ENCODE measurements at regions not wholly inside any gene's neighbourhood (a gene's known extent, or its start where the extent isn't known, plus 50 kb on each side); places are given as distances from the start of the nearest gene placed in this dataset.

DNA sequence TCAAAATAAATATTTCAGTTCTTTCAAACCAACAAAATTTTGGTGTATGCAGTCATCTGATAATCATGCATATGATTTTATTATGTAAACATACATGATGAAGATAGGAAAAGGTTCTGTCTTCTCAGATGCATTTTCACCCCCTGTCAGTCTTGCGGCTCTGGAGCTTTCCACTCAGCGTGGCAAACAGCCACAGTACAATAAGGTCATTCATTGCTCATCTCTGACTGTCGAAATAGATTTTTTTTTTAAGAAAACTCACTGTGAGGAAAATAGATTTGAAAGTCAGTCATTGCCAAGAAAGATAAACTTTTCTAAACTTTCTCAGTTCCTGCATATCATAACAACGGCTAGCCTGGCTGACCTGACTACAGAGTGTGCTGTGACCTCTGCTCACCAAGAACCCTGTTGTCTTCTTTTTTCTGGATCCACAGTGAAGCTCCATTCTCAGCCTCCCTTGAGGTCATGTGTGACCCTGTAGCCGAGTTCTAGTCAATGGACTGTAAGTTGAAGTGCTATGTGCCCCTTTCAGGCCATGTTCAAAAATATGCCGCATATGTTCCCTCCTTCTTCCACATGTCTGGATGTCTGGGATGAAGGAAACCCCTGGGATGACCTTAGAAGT lies 519.6 kb downstream of the KLF5 start:
- POLR2A ChIA-PET: no interaction called here
- DNase-seq (no peak), ATAC-seq (replicated peaks in 1 of 4) (no peak)
- Histone ChIP-seq H3K27ac (ENCODE audit: low read length) (no peak overlapping the region), H3K9me3 (no peaks in the 10 kb centered on the region), H3K4me3 (ENCODE audit: control insufficient read depth in 1 of 2, extremely low read depth in 1 of 2, low read length in 1 of 2) (no peak overlapping the region), H3K27me3 (replicated peaks in 1 of 2; ENCODE audit: control insufficient read depth in 2 of 2, extremely low read depth in 1 of 2, insufficient read depth in 2 of 2, low read length in 1 of 2) (no peaks in the 10 kb centered on the region), H3K4me1 (ENCODE audit: control insufficient read depth in 1 of 2, extremely low read depth in 1 of 2, insufficient read depth in 2 of 2, low read length in 2 of 2) (no peaks in the 10 kb centered on the region), H3K36me3 (ENCODE audit: control insufficient read depth in 2 of 2, extremely low read depth in 1 of 2, insufficient read depth in 1 of 2, low read length in 1 of 2) (no peaks in the 10 kb centered on the region)
- Mint-ChIP-seq H3K27me3 (no peaks in the 10 kb centered on the region), H3K36me3 (no peaks in the 10 kb centered on the region), H3K4me1 (no peaks in the 10 kb centered on the region), H3K9me3 (no peaks in the 10 kb centered on the region), H3K4me3 (no peak overlapping the region), H3K27ac (no peak overlapping the region)
- CTCF ChIA-PET: no interaction called here
- WGBS (ENCODE audit: insufficient coverage): 80% methylated on average over 1 of the region's 6 CpGs

DNA sequence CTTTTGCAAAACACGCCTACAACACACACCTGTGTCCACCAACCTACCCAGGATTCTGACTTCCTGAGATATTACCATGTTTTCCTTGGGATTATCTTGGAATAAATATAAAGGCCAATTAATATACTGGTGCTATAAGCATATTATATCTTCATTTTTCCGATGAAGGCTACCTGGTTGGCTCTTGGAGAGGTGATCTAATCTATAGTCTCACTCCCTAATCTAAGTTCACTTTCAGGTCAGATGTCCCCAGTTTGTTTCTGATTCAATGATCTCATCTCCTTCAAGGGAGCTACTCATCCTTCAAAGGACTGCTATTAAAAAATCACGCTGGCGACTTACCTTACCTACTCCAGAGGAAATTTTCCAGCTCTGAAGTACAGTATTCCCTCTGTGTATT lies 517.5 kb downstream of the KLF5 start:
- ChIA-PET CTCF (no interaction called here), POLR2A (no interaction called here)
- Mint-ChIP-seq H3K36me3 (no peaks in the 10 kb centered on the region), H3K27me3 (no peaks in the 10 kb centered on the region), H3K9me3 (no peaks in the 10 kb centered on the region), H3K4me3 (no peak overlapping the region), H3K4me1 (no peaks in the 10 kb centered on the region), H3K27ac (no peak overlapping the region)
- no peak overlapping the region for H3K27ac ChIP-seq (ENCODE audit: low read length)
- no peak for ATAC-seq (replicated peaks in 1 of 4)
- H3K9me3 ChIP-seq: no peaks in the 10 kb centered on the region
- H3K36me3 ChIP-seq (ENCODE audit: control insufficient read depth in 2 of 2, extremely low read depth in 1 of 2, insufficient read depth in 1 of 2, low read length in 1 of 2): no peaks in the 10 kb centered on the region
- no peak for DNase-seq
- no peaks in the 10 kb centered on the region for H3K4me1 ChIP-seq (ENCODE audit: control insufficient read depth in 1 of 2, extremely low read depth in 1 of 2, insufficient read depth in 2 of 2, low read length in 2 of 2)
- no CpG with 5 or more reads among the region's 4 CpGs for WGBS (ENCODE audit: insufficient coverage)
- no peak overlapping the region for H3K4me3 ChIP-seq (ENCODE audit: control insufficient read depth in 1 of 2, extremely low read depth in 1 of 2, low read length in 1 of 2)
- no peaks in the 10 kb centered on the region for H3K27me3 ChIP-seq (replicated peaks in 1 of 2; ENCODE audit: control insufficient read depth in 2 of 2, extremely low read depth in 1 of 2, insufficient read depth in 2 of 2, low read length in 1 of 2)

GRCh38 chr13:73572824-73573223 lies 514.0 kb downstream of the KLF5 start:
- peaks cover 0 to 1% of the 10 kb centered on the region in 2 donors for H3K27me3 Mint-ChIP-seq
- H3K27me3 ChIP-seq (replicated peaks in 1 of 2; ENCODE audit: control insufficient read depth in 2 of 2, extremely low read depth in 1 of 2, insufficient read depth in 2 of 2, low read length in 1 of 2): no peaks in the 10 kb centered on the region
- no peaks in the 10 kb centered on the region for H3K4me1 ChIP-seq (ENCODE audit: control insufficient read depth in 1 of 2, extremely low read depth in 1 of 2, insufficient read depth in 2 of 2, low read length in 2 of 2)
- H3K27ac Mint-ChIP-seq: no peak overlapping the region
- no peak overlapping the region for H3K4me3 Mint-ChIP-seq
- no peak overlapping the region for H3K4me3 ChIP-seq (ENCODE audit: control insufficient read depth in 1 of 2, extremely low read depth in 1 of 2, low read length in 1 of 2)
- no peak for ATAC-seq (replicated peaks in 1 of 4)
- no peaks in the 10 kb centered on the region for H3K36me3 ChIP-seq (ENCODE audit: control insufficient read depth in 2 of 2, extremely low read depth in 1 of 2, insufficient read depth in 1 of 2, low read length in 1 of 2)
- H3K36me3 Mint-ChIP-seq: no peaks in the 10 kb centered on the region
- H3K4me1 Mint-ChIP-seq: no peaks in the 10 kb centered on the region
- H3K9me3 ChIP-seq: no peaks in the 10 kb centered on the region
- WGBS (ENCODE audit: insufficient coverage): no CpG with 5 or more reads among the region's 3 CpGs
- H3K27ac ChIP-seq (ENCODE audit: low read length): no peak overlapping the region
- ChIA-PET POLR2A (no interaction called here), CTCF (no interaction called here)
- peaks cover 0 to 5% (median 0%) of the 10 kb centered on the region in 3 donors for H3K9me3 Mint-ChIP-seq
- no peak for DNase-seq

DNA sequence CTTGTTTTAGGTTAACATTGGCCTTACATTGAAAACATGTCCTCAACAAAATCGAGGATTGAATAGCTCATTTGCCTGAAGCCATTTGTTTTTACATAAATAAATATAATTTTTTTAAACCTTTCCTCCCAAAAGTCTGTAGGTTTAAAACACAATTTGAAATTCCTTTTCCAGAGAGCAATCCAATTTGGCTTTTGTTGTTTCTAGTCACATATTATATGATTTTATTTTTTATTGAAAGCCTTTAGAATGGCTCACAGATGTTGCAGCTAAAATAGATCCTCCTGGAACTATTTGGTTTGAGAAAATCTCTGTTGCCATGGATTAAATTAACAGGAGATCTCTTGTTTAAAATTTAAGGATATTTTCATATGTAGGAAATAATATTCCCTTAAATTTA lies 512.6 kb downstream of the KLF5 start:
- Histone ChIP-seq H3K9me3 (no peaks in the 10 kb centered on the region), H3K4me1 (ENCODE audit: control insufficient read depth in 1 of 2, extremely low read depth in 1 of 2, insufficient read depth in 2 of 2, low read length in 2 of 2) (no peaks in the 10 kb centered on the region), H3K27ac (ENCODE audit: low read length) (no peak overlapping the region), H3K27me3 (replicated peaks in 1 of 2; ENCODE audit: control insufficient read depth in 2 of 2, extremely low read depth in 1 of 2, insufficient read depth in 2 of 2, low read length in 1 of 2) (no peaks in the 10 kb centered on the region), H3K4me3 (ENCODE audit: control insufficient read depth in 1 of 2, extremely low read depth in 1 of 2, low read length in 1 of 2) (no peak overlapping the region), H3K36me3 (ENCODE audit: control insufficient read depth in 2 of 2, extremely low read depth in 1 of 2, insufficient read depth in 1 of 2, low read length in 1 of 2) (no peaks in the 10 kb centered on the region)
- no peaks in the 10 kb centered on the region for H3K36me3 Mint-ChIP-seq
- no peak overlapping the region for H3K4me3 Mint-ChIP-seq
- H3K4me1 Mint-ChIP-seq: no peaks in the 10 kb centered on the region
- ATAC-seq (replicated peaks in 1 of 4) (no peak), DNase-seq (no peak)
- H3K27me3 Mint-ChIP-seq: peaks cover 0 to 1% of the 10 kb centered on the region in 2 donors
- H3K27ac Mint-ChIP-seq: no peak overlapping the region
- ChIA-PET CTCF (interaction anchor here in 1 of 2 donors (0.6 to 0.8 kb wide), 2 partner anchors 20 to 163 kb away, joined by 3 read pairs; no protein-coding TSS in a partner anchor), POLR2A (no interaction called here)
- no CpG with 5 or more reads among the region's 1 CpG for WGBS (ENCODE audit: insufficient coverage)
- peaks cover 0 to 5% (median 0%) of the 10 kb centered on the region in 3 donors for H3K9me3 Mint-ChIP-seq

GRCh38 chr13:73556902-73557301 lies 498.1 kb downstream of the KLF5 start:
- no peaks in the 10 kb centered on the region for H3K36me3 Mint-ChIP-seq
- Histone ChIP-seq H3K27me3 (replicated peaks in 1 of 2; ENCODE audit: control insufficient read depth in 2 of 2, extremely low read depth in 1 of 2, insufficient read depth in 2 of 2, low read length in 1 of 2) (no peaks in the 10 kb centered on the region), H3K4me3 (ENCODE audit: control insufficient read depth in 1 of 2, extremely low read depth in 1 of 2, low read length in 1 of 2) (no peak overlapping the region), H3K9me3 (no peaks in the 10 kb centered on the region), H3K4me1 (ENCODE audit: control insufficient read depth in 1 of 2, extremely low read depth in 1 of 2, insufficient read depth in 2 of 2, low read length in 2 of 2) (no peaks in the 10 kb centered on the region), H3K36me3 (ENCODE audit: control insufficient read depth in 2 of 2, extremely low read depth in 1 of 2, insufficient read depth in 1 of 2, low read length in 1 of 2) (no peaks in the 10 kb centered on the region), H3K27ac (ENCODE audit: low read length) (no peak overlapping the region)
- CTCF ChIA-PET: no interaction called here
- DNase-seq: no peak
- peaks cover 0 to 6% (median 0%) of the 10 kb centered on the region in 3 donors for H3K9me3 Mint-ChIP-seq
- no peaks in the 10 kb centered on the region for H3K4me1 Mint-ChIP-seq
- peaks cover 0 to 2% of the 10 kb centered on the region in 2 donors for H3K27me3 Mint-ChIP-seq
- POLR2A ChIA-PET: no interaction called here
- H3K4me3 Mint-ChIP-seq: no peak overlapping the region
- ATAC-seq (replicated peaks in 1 of 4): no peak
- WGBS (ENCODE audit: insufficient coverage): 0% methylated on average over 1 of the region's 4 CpGs
- no peak overlapping the region for H3K27ac Mint-ChIP-seq

DNA sequence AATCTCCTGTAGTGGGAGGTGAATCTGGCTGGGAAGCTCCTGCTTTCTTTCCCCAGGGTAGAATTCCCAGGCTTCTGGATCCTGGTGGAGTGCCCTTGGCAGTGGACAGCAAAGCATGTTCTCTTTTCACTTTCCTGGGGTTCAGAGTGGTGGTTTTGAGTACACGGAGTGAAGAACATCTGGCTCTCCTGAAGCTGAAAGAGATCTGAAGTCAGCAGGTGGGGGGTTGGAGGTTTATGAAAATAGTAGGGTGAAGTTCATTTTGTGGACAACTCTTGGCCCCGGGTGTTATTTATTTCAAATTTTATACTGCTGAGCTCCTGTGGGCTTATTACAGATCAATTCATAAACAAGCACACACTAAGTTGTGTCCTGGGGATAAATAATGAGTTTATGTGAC lies 497.3 kb downstream of the KLF5 start:
- Mint-ChIP-seq H3K27ac (no peak overlapping the region), H3K4me3 (no peak overlapping the region), H3K9me3 (peaks cover 0 to 6% (median 0%) of the 10 kb centered on the region in 3 donors), H3K27me3 (peaks cover 0 to 4% of the 10 kb centered on the region in 2 donors), H3K4me1 (no peaks in the 10 kb centered on the region), H3K36me3 (no peaks in the 10 kb centered on the region)
- H3K4me3 ChIP-seq (ENCODE audit: control insufficient read depth in 1 of 2, extremely low read depth in 1 of 2, low read length in 1 of 2): no peak overlapping the region
- H3K27ac ChIP-seq (ENCODE audit: low read length): no peak overlapping the region
- ChIA-PET CTCF (no interaction called here), POLR2A (no interaction called here)
- H3K9me3 ChIP-seq: no peaks in the 10 kb centered on the region
- 44% methylated on average over 1 of the region's 2 CpGs for WGBS (ENCODE audit: insufficient coverage)
- H3K4me1 ChIP-seq (ENCODE audit: control insufficient read depth in 1 of 2, extremely low read depth in 1 of 2, insufficient read depth in 2 of 2, low read length in 2 of 2): no peaks in the 10 kb centered on the region
- H3K27me3 ChIP-seq (replicated peaks in 1 of 2; ENCODE audit: control insufficient read depth in 2 of 2, extremely low read depth in 1 of 2, insufficient read depth in 2 of 2, low read length in 1 of 2): no peaks in the 10 kb centered on the region
- ATAC-seq (replicated peaks in 1 of 4) (no peak), DNase-seq (no peak)
- no peaks in the 10 kb centered on the region for H3K36me3 ChIP-seq (ENCODE audit: control insufficient read depth in 2 of 2, extremely low read depth in 1 of 2, insufficient read depth in 1 of 2, low read length in 1 of 2)

- no peak overlapping the region for H3K4me3 Mint-ChIP-seq
- DNase-seq: no peak
- POLR2A ChIA-PET: no interaction called here
- Histone ChIP-seq H3K36me3 (ENCODE audit: control insufficient read depth in 2 of 2, extremely low read depth in 1 of 2, insufficient read depth in 1 of 2, low read length in 1 of 2) (no peaks in the 10 kb centered on the region), H3K9me3 (no peaks in the 10 kb centered on the region), H3K4me3 (ENCODE audit: control insufficient read depth in 1 of 2, extremely low read depth in 1 of 2, low read length in 1 of 2) (no peak overlapping the region), H3K27ac (ENCODE audit: low read length) (no peak overlapping the region), H3K27me3 (replicated peaks in 1 of 2; ENCODE audit: control insufficient read depth in 2 of 2, extremely low read depth in 1 of 2, insufficient read depth in 2 of 2, low read length in 1 of 2) (no peaks in the 10 kb centered on the region), H3K4me1 (ENCODE audit: control insufficient read depth in 1 of 2, extremely low read depth in 1 of 2, insufficient read depth in 2 of 2, low read length in 2 of 2) (no peaks in the 10 kb centered on the region)
- no CpG with 5 or more reads among the region's 2 CpGs for WGBS (ENCODE audit: insufficient coverage)
- H3K27me3 Mint-ChIP-seq: peaks cover 0 to 6% of the 10 kb centered on the region in 2 donors
- peaks cover 0 to 6% (median 0%) of the 10 kb centered on the region in 3 donors for H3K9me3 Mint-ChIP-seq
- no peaks in the 10 kb centered on the region for H3K4me1 Mint-ChIP-seq
- CTCF ChIA-PET: interaction anchor here in 1 of 2 donors (0.6 kb wide), 1 partner anchor 44 kb away, joined by 4 read pairs; no protein-coding TSS in a partner anchor
- no peaks in the 10 kb centered on the region for H3K36me3 Mint-ChIP-seq
- no peak overlapping the region for H3K27ac Mint-ChIP-seq
- no peak for ATAC-seq (replicated peaks in 1 of 4)
Observed at GRCh38 chr13:73551736-73552135, 492.9 kb downstream of the KLF5 start.

Measured in T-cell (primary cell).